ENCODE measurements at regions not wholly inside any gene's neighbourhood (a gene's known extent, or its start where the extent isn't known, plus 50 kb on each side); places are given as distances from the start of the nearest gene placed in this dataset.

DNA sequence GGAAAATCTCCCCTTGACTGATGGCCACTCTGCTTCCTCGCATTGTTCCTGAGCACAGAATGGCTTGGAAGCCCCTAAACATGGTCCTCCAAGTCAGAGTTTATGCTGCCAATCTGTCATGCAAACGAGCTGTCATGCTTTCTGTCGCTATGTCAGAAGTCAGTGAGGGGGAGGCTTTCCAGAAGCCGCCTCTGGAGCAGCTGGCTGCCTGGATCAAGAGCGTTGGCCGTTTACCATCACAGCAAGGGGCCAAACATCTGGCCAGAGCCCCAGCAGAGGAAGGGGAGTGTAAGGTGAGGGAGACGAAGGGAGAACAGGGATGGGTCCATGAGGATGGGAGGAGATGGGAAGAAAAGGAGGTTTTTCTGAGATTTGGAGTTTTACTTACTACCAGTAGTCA lies 372.6 kb upstream of the NR2F2 start:
- no peak for DNase-seq

DNA sequence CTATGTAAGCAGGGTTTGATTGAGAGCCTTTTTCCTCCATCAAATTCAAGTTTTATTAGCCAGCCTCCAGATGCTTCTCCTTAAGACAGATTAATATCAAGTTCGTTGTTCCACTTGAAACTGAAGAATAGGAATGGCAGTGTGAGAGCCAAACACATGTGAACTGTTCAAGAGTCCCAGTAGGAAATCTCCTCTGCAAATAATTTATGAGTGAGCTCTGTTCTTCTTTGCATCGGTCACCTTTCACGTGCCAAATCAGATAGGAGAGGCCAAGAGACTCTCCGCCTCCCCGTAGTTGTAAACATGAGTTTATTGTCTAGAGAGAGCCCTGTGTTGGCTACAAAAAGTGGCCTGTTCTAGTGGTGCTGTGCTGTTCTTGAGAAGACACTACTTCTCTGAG lies 372.1 kb upstream of the NR2F2 start:
- DNase-seq, result no peak

DNA sequence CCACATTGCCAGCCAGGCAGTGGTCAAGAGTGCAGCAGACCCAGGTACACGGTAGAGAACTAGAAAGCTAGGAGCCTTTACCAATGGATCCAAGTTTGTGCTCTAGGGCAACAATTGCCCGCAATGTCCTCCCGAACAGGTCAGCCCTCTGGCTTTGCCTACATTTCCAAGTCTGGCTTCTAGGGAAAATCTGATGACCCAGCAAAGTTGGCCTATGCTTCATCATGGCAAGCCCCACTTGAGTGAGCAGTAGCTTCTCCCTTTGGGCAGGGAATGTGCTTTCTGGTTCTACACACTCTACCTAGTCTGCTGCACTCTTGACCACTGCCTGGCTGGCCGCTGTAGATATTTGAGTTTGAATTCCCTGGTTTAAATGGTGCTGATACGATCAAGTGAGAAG lies 361.6 kb upstream of the NR2F2 start:
- DNase-seq, result no peak

- no peak for DNase-seq
Measured at GRCh38 chr15:95970326-95970725, 360.2 kb upstream of the NR2F2 start.

GRCh38 chr15:95972041-95972553 lies 358.4 kb upstream of the NR2F2 start:
- no peak for DNase-seq

GRCh38 chr15:95972812-95973211 lies 357.7 kb upstream of the NR2F2 start:
- no peak for DNase-seq

- no peak for DNase-seq
Measured at GRCh38 chr15:95973566-95974256, 356.8 kb upstream of the NR2F2 start.

- no peak for DNase-seq
Measured at GRCh38 chr15:95975212-95975611, 355.3 kb upstream of the NR2F2 start.

- no peak for DNase-seq
Measured at GRCh38 chr15:95979286-95979685, 351.2 kb upstream of the NR2F2 start.

- no peak for DNase-seq
Measured at GRCh38 chr15:95981209-95981608, 349.3 kb upstream of the NR2F2 start.

GRCh38 chr15:95987299-95987698 lies 343.2 kb upstream of the NR2F2 start:
- no peak for DNase-seq

DNA sequence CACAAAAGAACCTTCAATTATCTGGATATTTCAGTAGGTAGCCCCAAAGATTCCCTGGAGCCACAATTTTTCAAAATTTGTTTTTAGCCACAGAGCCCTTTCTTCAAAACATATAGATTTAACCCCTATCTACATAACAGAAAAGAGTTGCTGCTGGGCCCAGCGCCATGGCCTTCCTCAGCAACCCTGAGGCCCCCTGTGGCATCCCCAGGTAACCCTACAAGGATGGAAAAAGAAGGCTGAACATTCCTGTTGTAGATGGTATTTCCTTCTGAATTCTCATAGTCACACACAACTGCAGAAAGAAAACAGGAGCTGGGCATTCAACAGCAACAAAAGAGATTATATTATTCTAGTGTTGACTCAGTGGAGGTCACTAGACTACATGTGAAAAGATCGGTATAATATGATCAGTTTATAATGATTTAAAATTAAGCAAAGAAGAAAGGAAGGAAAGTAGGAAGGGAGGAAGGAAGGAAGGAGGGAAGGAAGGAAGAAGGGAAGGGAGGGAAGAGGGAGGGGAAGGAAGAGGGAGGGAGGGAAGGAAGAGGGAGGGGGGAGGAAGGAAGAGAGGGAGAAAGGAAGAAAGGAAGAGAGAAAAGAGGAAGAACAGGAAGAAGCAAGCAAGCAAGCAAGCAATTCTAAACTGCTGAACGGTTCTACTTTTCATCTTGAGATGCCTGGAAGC lies 342.5 kb upstream of the NR2F2 start:
- DNase-seq, result no peak

DNA sequence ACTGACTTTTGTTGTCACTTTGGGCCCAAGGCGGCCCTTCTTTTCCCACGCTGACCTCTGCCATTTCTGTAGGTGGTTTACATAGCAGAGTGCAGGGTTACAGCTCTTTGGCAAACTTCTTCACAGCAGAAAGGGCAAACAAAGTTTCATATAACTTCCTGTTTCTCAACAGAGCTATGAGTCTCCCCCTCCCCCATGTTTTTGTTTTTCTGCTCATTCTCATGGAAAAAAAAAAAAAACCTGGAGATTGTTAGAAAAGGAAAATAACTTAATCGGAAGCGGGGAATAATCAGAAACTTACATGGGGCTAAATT lies 342.0 kb upstream of the NR2F2 start:
- DNase-seq, result no peak

- no peak for DNase-seq
Measured at GRCh38 chr15:95989392-95989791, 341.1 kb upstream of the NR2F2 start.

DNA sequence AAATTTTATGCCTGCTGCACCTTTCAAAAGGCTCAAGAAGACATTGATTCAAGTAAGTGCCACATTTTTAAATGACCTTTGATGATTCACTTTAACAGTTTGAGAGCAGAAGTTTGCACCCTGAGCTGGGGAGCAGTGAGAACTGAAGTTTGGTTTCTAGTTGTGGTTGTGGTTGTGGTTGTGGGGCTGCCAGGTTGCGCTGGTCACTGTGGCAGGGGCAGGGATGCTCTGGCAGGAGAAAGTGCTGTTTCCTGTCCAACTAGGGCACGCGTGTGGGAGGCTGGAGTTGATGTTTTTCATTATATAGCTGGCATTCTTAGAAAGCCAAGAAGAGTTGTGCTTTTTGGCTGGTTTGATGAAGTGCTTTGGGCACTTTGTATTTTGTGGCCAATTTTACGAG lies 339.7 kb upstream of the NR2F2 start:
- no peak for DNase-seq

- no peak for DNase-seq
Measured at GRCh38 chr15:95994418-95994817, 336.1 kb upstream of the NR2F2 start.

- no peak for DNase-seq
Measured at GRCh38 chr15:95995375-95996168, 334.9 kb upstream of the NR2F2 start.

- DNase-seq, result peak; percentile 13
Measured at GRCh38 chr15:95996494-95996893, 334.0 kb upstream of the NR2F2 start.

GRCh38 chr15:95998935-95999334 lies 331.6 kb upstream of the NR2F2 start:
- DNase-seq, result no peak

GRCh38 chr15:96002890-96003859 lies 327.3 kb upstream of the NR2F2 start:
- DNase-seq, result no peak

DNA sequence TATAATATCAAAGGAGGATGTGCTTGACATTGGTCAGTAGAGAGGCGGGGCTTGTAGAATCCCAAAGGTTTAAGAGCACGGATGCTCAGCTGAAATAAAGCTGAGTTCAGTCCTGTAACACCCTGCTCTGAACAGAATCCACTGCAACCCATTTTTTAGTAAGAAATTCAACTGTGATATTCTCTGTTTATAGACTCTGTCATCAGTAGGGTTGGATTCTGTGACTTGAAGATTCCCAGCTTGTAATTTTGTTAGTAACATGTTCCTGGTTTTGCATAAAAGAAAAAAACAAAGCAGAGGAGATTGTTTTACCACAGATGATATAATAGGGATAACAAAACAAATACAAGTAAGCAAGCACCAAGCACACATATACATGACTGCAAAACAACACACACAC lies 324.6 kb upstream of the NR2F2 start:
- DNase-seq, result no peak

DNA sequence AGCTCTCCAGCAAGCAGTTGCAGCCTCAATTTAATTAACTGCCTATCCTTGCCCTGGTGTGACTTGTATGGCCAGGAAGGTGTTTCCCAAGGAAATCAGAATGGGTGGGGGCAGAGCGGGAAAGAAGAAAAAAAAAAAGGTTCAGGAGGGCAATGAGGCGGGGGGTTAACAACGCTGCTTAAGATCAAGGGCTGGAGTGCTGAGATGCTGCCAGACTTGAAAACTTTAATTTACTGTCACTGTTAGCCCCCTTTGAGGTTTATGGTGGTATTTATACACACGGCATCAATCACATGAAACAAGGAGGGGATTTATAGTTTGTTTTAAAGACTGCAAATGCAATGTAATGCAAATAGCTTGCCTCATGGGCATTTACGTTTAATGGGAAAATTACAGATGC lies 319.4 kb upstream of the NR2F2 start:
- no peak for DNase-seq

GRCh38 chr15:96014939-96015338 lies 315.6 kb upstream of the NR2F2 start:
- no peak for DNase-seq

Measured in activated CD4-positive, alpha-beta T cell treated with anti-CD3 and anti-CD28 coated beads, Interleukin-2, amount 50 U/mL, for 16 hours (primary cell).